ENCODE measurements at regions not wholly inside any gene's neighbourhood (a gene's known extent, or its start where the extent isn't known, plus 50 kb on each side); places are given as distances from the start of the nearest gene placed in this dataset.

- DNase-seq (ENCODE audit: low read depth), result no peak
These were observed 168.0 kb downstream of the LINC00237 start for GRCh38 chr20:20938131-20938530.

- no peak for DNase-seq (ENCODE audit: low read depth)
These were observed 172.8 kb downstream of the LINC00237 start for GRCh38 chr20:20933142-20933958.

GRCh38 chr20:20932156-20932555 lies 174.0 kb downstream of the LINC00237 start:
- no peak for DNase-seq (ENCODE audit: low read depth)

- DNase-seq (ENCODE audit: low read depth), result no peak
These were observed 174.5 kb downstream of the LINC00237 start for GRCh38 chr20:20931632-20932031.

GRCh38 chr20:20931024-20931423 lies 175.1 kb downstream of the LINC00237 start:
- DNase-seq (ENCODE audit: low read depth), result no peak

GRCh38 chr20:20930500-20930899 lies 175.7 kb downstream of the LINC00237 start:
- no peak for DNase-seq (ENCODE audit: low read depth)

GRCh38 chr20:20929341-20929740 lies 176.8 kb downstream of the LINC00237 start:
- no peak for DNase-seq (ENCODE audit: low read depth)

GRCh38 chr20:20926222-20926905 lies 179.8 kb downstream of the LINC00237 start:
- DNase-seq (ENCODE audit: low read depth), result no peak

GRCh38 chr20:20920433-20920832 lies 185.7 kb downstream of the LINC00237 start:
- DNase-seq (ENCODE audit: low read depth), result no peak

GRCh38 chr20:20915844-20916243 lies 190.3 kb downstream of the LINC00237 start:
- DNase-seq (ENCODE audit: low read depth), result no peak

- DNase-seq (ENCODE audit: low read depth), result no peak
These were observed 192.0 kb upstream of the RALGAPA2 start for GRCh38 chr20:20904501-20904831.

- DNase-seq (ENCODE audit: low read depth), result no peak
These were observed 191.5 kb upstream of the RALGAPA2 start for GRCh38 chr20:20903773-20904500.

- DNase-seq (ENCODE audit: low read depth), result no peak
These were observed 185.5 kb upstream of the RALGAPA2 start for GRCh38 chr20:20897922-20898321.

GRCh38 chr20:20897145-20897544 lies 184.7 kb upstream of the RALGAPA2 start:
- no peak for DNase-seq (ENCODE audit: low read depth)

- DNase-seq (ENCODE audit: low read depth), result no peak
These were observed 184.2 kb upstream of the RALGAPA2 start for GRCh38 chr20:20896606-20897005.

- DNase-seq (ENCODE audit: low read depth), result peak; percentile 10
These were observed 183.1 kb upstream of the RALGAPA2 start for GRCh38 chr20:20895537-20895936.

- peak; percentile 15 for DNase-seq (ENCODE audit: low read depth)
These were observed 182.3 kb upstream of the RALGAPA2 start for GRCh38 chr20:20894753-20895152.

GRCh38 chr20:20894280-20894679 lies 181.8 kb upstream of the RALGAPA2 start:
- DNase-seq (ENCODE audit: low read depth), result no peak

- no peak for DNase-seq (ENCODE audit: low read depth)
These were observed 179.9 kb upstream of the RALGAPA2 start for GRCh38 chr20:20892328-20892727.

GRCh38 chr20:20890751-20891150 lies 178.3 kb upstream of the RALGAPA2 start:
- DNase-seq (ENCODE audit: low read depth), result no peak

GRCh38 chr20:20888936-20889335 lies 176.5 kb upstream of the RALGAPA2 start:
- DNase-seq (ENCODE audit: low read depth), result no peak

GRCh38 chr20:20888266-20888656 lies 175.8 kb upstream of the RALGAPA2 start:
- DNase-seq (ENCODE audit: low read depth), result no peak
